ENCODE measurements at regions not wholly inside any gene's neighbourhood (a gene's known extent, or its start where the extent isn't known, plus 50 kb on each side); places are given as distances from the start of the nearest gene placed in this dataset.

DNA sequence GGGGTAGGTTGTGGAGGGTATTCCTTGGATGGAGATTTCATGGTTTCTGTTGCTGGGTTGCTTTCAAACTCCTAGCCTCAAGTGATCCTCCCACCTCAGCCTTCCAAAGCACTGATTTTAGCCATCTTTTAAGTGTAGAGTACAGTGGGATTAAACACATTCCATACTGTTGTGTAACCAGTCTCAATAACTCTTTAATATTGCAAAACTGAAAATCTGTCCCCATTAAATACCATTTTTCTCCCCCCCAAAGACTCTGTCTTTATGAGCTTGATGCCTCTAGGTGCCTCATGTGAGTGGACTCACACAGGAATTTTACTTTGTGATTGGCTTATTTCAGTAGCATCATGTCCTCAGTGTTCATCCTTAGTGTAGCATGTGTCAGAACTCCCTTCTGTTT lies 74.7 kb upstream of the ATP10A start:
- no peak for TF ChIP-seq POLR2A (IDR thresholded peaks at IDR 0.05)
- TF ChIP-seq, protein P1, sequence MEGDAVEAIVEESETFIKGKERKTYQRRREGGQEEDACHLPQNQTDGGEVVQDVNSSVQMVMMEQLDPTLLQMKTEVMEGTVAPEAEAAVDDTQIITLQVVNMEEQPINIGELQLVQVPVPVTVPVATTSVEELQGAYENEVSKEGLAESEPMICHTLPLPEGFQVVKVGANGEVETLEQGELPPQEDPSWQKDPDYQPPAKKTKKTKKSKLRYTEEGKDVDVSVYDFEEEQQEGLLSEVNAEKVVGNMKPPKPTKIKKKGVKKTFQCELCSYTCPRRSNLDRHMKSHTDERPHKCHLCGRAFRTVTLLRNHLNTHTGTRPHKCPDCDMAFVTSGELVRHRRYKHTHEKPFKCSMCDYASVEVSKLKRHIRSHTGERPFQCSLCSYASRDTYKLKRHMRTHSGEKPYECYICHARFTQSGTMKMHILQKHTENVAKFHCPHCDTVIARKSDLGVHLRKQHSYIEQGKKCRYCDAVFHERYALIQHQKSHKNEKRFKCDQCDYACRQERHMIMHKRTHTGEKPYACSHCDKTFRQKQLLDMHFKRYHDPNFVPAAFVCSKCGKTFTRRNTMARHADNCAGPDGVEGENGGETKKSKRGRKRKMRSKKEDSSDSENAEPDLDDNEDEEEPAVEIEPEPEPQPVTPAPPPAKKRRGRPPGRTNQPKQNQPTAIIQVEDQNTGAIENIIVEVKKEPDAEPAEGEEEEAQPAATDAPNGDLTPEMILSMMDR (IDR thresholded peaks at IDR 0.05) = no peak
